CD14-positive monocyte (primary cell): ENCODE measurements at regions not wholly inside any gene's neighbourhood (a gene's known extent, or its start where the extent isn't known, plus 50 kb on each side); places are given as distances from the start of the nearest gene placed in this dataset.

Source experiments
- DNase-seq, 3 donors: peaks; one replicate each; pipeline ENCODE4 v3.0.0-alpha.2; 2011 to 2022
- H2AFZ ChIP-seq: 2 replicates; pipeline ENCODE4 v1.6.0; 2012; ENCODE audit warnings: mild to moderate bottlenecking, low read depth, low read length, inconsistent platforms; ENCODE audit not compliant: insufficient read depth, poor library complexity, severe bottlenecking
- H3K27ac ChIP-seq, 2 donors: 1 replicate in 1 of 2; 2 replicates in 1 of 2; pipeline ENCODE4 v1.5.1; 2012 to 2013; ENCODE audit warnings: low read length in 2 of 2, control low read depth in 1 of 2, inconsistent platforms in 1 of 2, low read depth in 1 of 2, mild to moderate bottlenecking in 1 of 2
- H3K27me3 ChIP-seq, 2 donors: one replicate each; pipeline versions ENCODE4 v1.6.0 to v1.6.1; 2011 to 2013; ENCODE audit warnings: low read length in 2 of 2; ENCODE audit not compliant: control insufficient read depth in 2 of 2, insufficient read depth in 2 of 2
- H3K36me3 ChIP-seq, 2 donors: replicated peaks in 1 of 2; 1 replicate in 1 of 2; 2 replicates in 1 of 2; pipeline versions ENCODE4 v1.5.1 to v1.6.1; 2012 to 2013; ENCODE audit warnings: low read length in 2 of 2, control low read depth in 1 of 2, inconsistent platforms in 1 of 2, mild to moderate bottlenecking in 1 of 2; ENCODE audit not compliant: insufficient read depth in 2 of 2, control insufficient read depth in 1 of 2
- H3K4me1 ChIP-seq, 2 donors: 1 replicate in 1 of 2; 2 replicates in 1 of 2; pipeline versions ENCODE4 v1.5.1 to v1.6.1; 2012 to 2013; ENCODE audit warnings: low read length in 2 of 2, control low read depth in 1 of 2, inconsistent platforms in 1 of 2, mild to moderate bottlenecking in 1 of 2, moderate library complexity in 1 of 2; ENCODE audit not compliant: insufficient read depth in 2 of 2, control insufficient read depth in 1 of 2
- H3K4me2 ChIP-seq: replicated peaks from 2 replicates; pipeline ENCODE3; 2012; ENCODE audit warnings: low read length, moderate library complexity, mild to moderate bottlenecking; ENCODE audit not compliant: poor library complexity, severe bottlenecking; ENCODE audit errors: extremely low read depth
- H3K4me3 ChIP-seq, 3 experiments: fragments of 200-600 bp in 1 of 3; sonication (generic) in 1 of 3; replicated peaks in 1 of 3; 1 replicate in 2 of 3; 2 replicates in 1 of 3; pipeline ENCODE4 v1.5.1; 2011 to 2013; ENCODE audit warnings: low read length in 3 of 3, mild to moderate bottlenecking in 3 of 3, control low read depth in 2 of 3, low read depth in 2 of 3, inconsistent platforms in 1 of 3, moderate library complexity in 1 of 3
- H3K79me2 ChIP-seq: 2 replicates; pipeline ENCODE4 v1.6.0; 2012; ENCODE audit warnings: mild to moderate bottlenecking, control low read depth, inconsistent platforms, low read length, moderate library complexity; ENCODE audit not compliant: insufficient read depth
- H3K9ac ChIP-seq: 2 replicates; pipeline ENCODE4 v1.6.0; 2017; ENCODE audit warnings: low read length, mild to moderate bottlenecking; ENCODE audit not compliant: insufficient read depth, poor library complexity, severe bottlenecking
- H3K9me3 ChIP-seq, 2 donors: replicated peaks in 1 of 2; 1 replicate in 1 of 2; 2 replicates in 1 of 2; pipeline versions ENCODE4 v1.5.1 to v1.6.1; 2012 to 2013; ENCODE audit warnings: low read length in 2 of 2, control low read depth in 1 of 2; ENCODE audit not compliant: control insufficient read depth in 1 of 2, insufficient read depth in 1 of 2
- H4K20me1 ChIP-seq: 2 replicates; pipeline ENCODE4 v1.6.0; 2012; ENCODE audit warnings: mild to moderate bottlenecking, low read length, control low read depth, moderate library complexity; ENCODE audit not compliant: insufficient read depth
- H3K27ac Mint-ChIP-seq, 7 donors: one replicate each; pipeline ENCODE4 v1.8.0; 2020; ENCODE audit warnings: mild to moderate bottlenecking in 7 of 7, mixed read lengths in 7 of 7, moderate library complexity in 6 of 7, inconsistent platforms in 2 of 7
- H3K27me3 Mint-ChIP-seq, 3 donors: one replicate each; pipeline ENCODE4 v1.8.0; 2021 to 2022; ENCODE audit warnings: low read depth in 3 of 3, mild to moderate bottlenecking in 3 of 3, mixed read lengths in 3 of 3, moderate library complexity in 3 of 3, inconsistent platforms in 1 of 3
- H3K36me3 Mint-ChIP-seq, 2 donors: one replicate each; pipeline ENCODE4 v1.8.0; 2020; ENCODE audit warnings: mixed read lengths in 2 of 2, inconsistent platforms in 1 of 2, mild to moderate bottlenecking in 1 of 2
- H3K4me1 Mint-ChIP-seq: one replicate; pipeline ENCODE4 v1.8.0; 2020; ENCODE audit warnings: mild to moderate bottlenecking, mixed read lengths
- H3K4me3 Mint-ChIP-seq, 2 donors: one replicate each; pipeline ENCODE4 v1.8.0; 2020; ENCODE audit warnings: mild to moderate bottlenecking in 2 of 2, mixed read lengths in 2 of 2, moderate library complexity in 1 of 2
- H3K9me3 Mint-ChIP-seq, 7 donors: one replicate each; pipeline ENCODE4 v1.8.0; 2020 to 2022; ENCODE audit warnings: mixed read lengths in 7 of 7, mild to moderate bottlenecking in 6 of 7, moderate library complexity in 6 of 7, inconsistent platforms in 2 of 7
- WGBS: methylation state at CpG from one replicate; pipeline ENCODE4 v1.1.5; 2013; ENCODE audit warnings: missing lambda C conversion rate; ENCODE audit not compliant: insufficient coverage; 5-methylcytosine and 5-hydroxymethylcytosine counted together
- intact Hi-C, 2 donors: fragments of 100-400 bp; cut with micrococcal nuclease; formaldehyde crosslinking; loops; one replicate each; pipeline versions ENCODE4 v1.15.0 to v1.15.1; 2023
- TF ChIP-seq, protein P1 (sequence below): fragments of 200-600 bp; IDR thresholded peaks from one replicate; pipeline ENCODE4 v1.8.0; 2022; ENCODE audit warnings: antibody characterized with exemption, mild to moderate bottlenecking

DNA sequence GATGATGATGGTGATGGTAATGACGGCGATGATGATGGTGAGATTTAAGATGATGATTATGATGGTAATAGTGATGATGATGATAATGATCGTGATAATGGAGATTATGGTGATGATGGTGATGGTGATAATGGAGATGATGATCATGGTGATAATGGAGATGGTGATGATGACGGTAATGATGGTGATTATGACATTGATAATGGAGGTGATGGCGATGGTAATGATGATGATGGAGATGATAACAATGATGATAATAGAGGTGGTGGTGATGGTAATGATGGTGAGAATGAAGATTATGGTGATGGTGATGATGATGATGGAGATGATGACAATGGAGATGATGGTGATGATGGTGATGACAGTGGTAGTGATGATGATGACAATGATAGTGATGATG, 69.7 kb downstream of the MED10 start:
- no peak overlapping the region for H3K27ac Mint-ChIP-seq
- no peak overlapping the region for H2AFZ ChIP-seq
- H3K4me3 ChIP-seq = no peak overlapping the region
- H3K27me3 ChIP-seq = no peaks in the 10 kb centered on the region
- no peaks in the 10 kb centered on the region for H3K4me1 Mint-ChIP-seq
- 94% methylated on average over 4 of the region's 5 CpGs for WGBS
- no peaks in the 10 kb centered on the region for H3K4me1 ChIP-seq
- no peaks in the 10 kb centered on the region for H3K79me2 ChIP-seq
- no peaks in the 10 kb centered on the region for H3K36me3 Mint-ChIP-seq
- no peak overlapping the region for H3K27ac ChIP-seq
- H3K9me3 Mint-ChIP-seq = peaks cover 0 to 3% (median 0%) of the 10 kb centered on the region in 7 donors
- peaks cover 2 to 4% (median 3%) of the 10 kb centered on the region in 3 donors for H3K27me3 Mint-ChIP-seq
- no peaks in the 10 kb centered on the region for H3K9me3 ChIP-seq
- no peak overlapping the region for H3K4me2 ChIP-seq
- no peak for DNase-seq
- no peaks in the 10 kb centered on the region for H4K20me1 ChIP-seq
- H3K9ac ChIP-seq = no peak overlapping the region
- TF ChIP-seq, protein P1, sequence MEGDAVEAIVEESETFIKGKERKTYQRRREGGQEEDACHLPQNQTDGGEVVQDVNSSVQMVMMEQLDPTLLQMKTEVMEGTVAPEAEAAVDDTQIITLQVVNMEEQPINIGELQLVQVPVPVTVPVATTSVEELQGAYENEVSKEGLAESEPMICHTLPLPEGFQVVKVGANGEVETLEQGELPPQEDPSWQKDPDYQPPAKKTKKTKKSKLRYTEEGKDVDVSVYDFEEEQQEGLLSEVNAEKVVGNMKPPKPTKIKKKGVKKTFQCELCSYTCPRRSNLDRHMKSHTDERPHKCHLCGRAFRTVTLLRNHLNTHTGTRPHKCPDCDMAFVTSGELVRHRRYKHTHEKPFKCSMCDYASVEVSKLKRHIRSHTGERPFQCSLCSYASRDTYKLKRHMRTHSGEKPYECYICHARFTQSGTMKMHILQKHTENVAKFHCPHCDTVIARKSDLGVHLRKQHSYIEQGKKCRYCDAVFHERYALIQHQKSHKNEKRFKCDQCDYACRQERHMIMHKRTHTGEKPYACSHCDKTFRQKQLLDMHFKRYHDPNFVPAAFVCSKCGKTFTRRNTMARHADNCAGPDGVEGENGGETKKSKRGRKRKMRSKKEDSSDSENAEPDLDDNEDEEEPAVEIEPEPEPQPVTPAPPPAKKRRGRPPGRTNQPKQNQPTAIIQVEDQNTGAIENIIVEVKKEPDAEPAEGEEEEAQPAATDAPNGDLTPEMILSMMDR = no peak
- H3K4me3 Mint-ChIP-seq = no peak overlapping the region
- no peaks in the 10 kb centered on the region for H3K36me3 ChIP-seq
- intact Hi-C loops = no loop called here

DNA sequence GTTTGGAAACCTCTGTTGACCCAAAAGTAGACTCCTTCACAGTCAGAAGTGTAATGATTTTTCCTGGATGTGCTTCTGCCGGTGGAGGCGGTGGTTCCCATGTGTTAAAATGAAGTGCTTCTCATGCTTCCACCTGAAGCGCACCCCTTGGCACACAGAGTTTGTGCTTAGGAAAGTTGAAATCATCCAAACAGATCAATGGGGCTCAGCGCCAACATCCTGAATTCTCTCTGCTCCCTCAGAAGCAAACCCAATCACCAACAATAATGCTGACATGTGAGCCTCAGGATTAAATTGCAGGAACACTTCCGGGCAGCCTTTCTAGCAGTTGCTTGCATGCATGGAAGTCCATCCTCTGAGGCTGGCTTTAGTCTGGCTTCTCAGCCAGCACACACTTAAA, 71.0 kb downstream of the MED10 start:
- 71% methylated on average over 1 of the region's 5 CpGs for WGBS
- no peaks in the 10 kb centered on the region for H3K9me3 ChIP-seq
- no peak for DNase-seq
- no peaks in the 10 kb centered on the region for H3K79me2 ChIP-seq
- H4K20me1 ChIP-seq = no peaks in the 10 kb centered on the region
- no peak overlapping the region for H3K4me2 ChIP-seq
- TF ChIP-seq, protein P1 = no peak
- H3K9me3 Mint-ChIP-seq = peaks cover 0 to 5% (median 0%) of the 10 kb centered on the region in 7 donors
- H3K36me3 ChIP-seq = no peaks in the 10 kb centered on the region
- H3K4me1 Mint-ChIP-seq = no peaks in the 10 kb centered on the region
- peaks cover 2 to 4% (median 3%) of the 10 kb centered on the region in 3 donors for H3K27me3 Mint-ChIP-seq
- H3K4me3 Mint-ChIP-seq = no peak overlapping the region
- no peak overlapping the region for H3K4me3 ChIP-seq
- no peak overlapping the region for H3K9ac ChIP-seq
- intact Hi-C loops = no loop called here
- H3K27ac Mint-ChIP-seq = no peak overlapping the region
- H3K27ac ChIP-seq = no peak overlapping the region
- H3K4me1 ChIP-seq = no peaks in the 10 kb centered on the region
- no peaks in the 10 kb centered on the region for H3K36me3 Mint-ChIP-seq
- H3K27me3 ChIP-seq = no peaks in the 10 kb centered on the region
- H2AFZ ChIP-seq = no peak overlapping the region
